NOMO-1 treated with DMSO at 0.1 percent for 48 hours (cell line): ENCODE measurements at regions not wholly inside any gene's neighbourhood (a gene's known extent, or its start where the extent isn't known, plus 50 kb on each side); places are given as distances from the start of the nearest gene placed in this dataset.

Experiments used
- DNase-seq: peaks from one replicate; lab custom pipeline; 2025; ENCODE audit not compliant: unreplicated experiment; lab: John Stamatoyannopoulos, UW

DNA sequence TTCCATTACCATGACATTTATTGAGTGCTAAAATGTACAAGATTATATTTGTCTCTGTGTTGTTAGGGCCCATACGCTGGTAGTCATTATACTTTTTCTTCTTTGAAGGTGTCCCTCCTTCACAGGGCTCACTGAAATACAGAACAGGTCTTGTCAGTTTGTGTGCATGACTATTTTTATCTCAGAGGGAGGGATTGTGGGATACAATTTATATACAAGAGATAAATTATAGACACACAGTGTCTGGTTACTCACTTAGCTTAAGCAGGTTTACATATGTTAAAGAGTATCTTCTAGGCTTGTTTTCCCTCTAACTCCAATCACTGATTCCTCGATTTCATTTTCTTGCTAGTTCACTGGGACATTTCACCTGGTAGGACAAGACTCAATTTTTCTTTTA, 143.3 kb upstream of the GUCY1A1 start:
- DNase-seq = no peak

DNA sequence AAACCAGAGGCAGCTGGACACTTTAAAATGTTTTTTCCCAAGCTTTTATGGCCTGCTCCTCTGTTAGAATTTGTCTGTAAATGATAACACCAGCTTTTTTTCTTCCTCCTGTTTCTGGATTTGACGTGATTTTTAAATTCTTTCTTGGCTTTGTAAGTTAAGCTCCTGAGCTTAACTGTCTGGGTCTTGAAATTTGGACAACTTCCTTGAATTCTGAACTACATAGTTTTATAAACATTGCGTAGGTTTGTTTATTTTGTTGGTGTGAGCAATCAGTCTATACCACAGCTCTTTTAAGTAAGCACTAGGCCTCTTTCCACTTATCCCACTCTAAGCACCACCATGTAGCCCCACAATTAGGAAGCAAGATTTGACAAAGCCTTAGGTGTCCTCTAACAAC, 144.4 kb upstream of the GUCY1A1 start:
- DNase-seq = no peak

DNA sequence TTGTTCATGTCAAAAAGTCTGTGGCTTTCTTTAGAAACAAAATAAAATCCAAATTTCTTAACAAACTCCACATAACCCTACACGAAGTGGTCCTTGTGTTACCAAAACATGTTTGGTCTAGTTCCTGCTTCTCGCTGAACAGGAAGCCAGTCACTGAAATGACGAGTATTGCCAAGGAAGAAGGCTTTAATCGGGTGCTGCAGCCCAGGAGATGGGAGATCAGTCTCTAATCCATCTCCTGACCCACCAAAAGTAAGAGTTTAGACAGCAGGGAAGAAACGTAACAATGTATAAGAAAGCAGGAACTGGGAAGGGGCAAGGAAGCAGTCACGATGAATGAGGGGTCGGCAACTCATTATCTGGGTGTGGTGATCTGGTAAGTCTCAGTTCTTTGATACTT, 144.6 kb upstream of the MAP9 start:
- no peak for DNase-seq

DNA sequence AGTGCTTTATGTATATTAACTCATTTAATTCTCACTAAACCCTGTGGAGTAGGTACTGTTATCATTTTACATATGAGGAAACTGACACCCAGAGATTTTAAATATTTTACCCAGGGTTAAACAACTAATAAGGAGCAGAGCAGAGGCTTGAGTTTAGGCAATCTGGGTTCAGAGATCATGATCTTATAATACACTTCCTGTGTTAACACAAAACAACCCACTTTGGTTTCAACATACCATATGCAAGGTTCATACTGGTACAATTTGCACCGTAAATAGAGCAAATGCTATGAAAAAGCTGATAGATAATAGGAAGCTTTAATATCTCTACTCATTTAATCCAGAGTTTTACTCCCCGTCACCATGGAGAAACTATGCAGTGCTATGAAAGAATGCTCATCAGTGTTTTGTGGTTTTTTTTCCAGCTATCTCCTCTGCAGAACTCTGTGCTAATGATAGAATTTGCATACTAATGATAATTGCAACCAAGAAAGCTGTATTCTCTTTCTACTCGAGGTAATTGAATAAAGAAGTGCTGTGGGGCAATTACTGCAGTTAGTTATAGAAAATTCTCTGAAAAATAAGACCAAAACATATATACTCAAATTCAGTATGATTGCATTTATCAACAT, 138.8 kb upstream of the MAP9 start:
- DNase-seq = no peak

DNA sequence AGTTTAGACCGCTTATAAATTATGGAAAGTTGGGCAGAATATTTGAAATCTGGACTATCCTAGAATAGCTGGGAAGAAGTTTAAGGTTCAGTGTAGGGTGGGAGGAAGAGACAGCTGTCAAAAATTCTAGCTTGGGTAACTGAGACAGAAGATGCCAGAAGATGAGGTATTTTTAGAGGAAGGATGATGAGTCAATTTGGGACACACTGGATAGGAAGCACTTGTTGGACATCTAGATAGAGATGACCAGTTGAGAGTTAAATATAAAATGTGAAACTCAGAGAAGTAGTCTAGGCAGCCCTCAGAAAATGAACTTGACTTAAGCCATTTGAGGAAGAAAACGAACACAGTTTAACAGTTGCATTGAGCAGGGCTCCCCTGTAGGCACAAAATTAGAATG, 137.9 kb upstream of the MAP9 start:
- DNase-seq = no peak

DNA sequence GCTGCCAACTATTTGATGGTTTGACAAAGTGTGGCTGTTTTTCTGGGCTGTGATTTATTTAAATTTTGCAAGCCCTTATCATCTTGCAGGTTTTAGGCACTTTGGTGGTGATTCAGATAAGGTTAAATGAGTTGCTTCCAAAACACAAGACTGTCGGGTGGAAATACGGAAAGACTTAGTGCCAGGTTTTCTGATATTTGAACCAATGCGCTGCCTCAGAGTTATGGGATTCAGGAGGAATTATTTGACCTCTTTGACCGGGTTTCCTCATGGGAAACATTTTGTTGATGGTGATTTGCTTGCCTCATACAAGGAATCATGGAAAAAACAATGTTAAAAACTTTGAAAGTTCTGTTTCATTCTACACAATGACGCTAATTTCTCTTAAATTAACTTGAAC, 136.1 kb upstream of the MAP9 start:
- no peak for DNase-seq

DNA sequence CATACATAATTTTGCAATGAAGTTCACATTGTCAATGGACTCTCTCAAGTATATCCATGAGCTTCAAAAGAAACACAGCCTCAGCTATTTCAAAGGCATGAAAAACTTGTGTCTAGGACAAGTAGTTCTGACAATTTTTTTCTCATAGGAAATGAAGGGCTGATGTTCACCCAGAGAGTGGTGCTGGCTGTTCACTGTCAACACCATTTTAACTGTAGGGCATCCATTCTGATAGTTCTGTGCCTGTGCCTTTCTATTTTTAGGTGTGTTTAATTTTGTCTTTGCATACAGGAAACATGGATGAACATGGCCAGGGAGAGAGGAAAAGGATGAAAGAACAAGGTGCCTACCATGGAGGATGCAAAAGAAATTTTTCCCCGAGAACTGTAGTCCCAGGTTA, 135.3 kb upstream of the MAP9 start:
- DNase-seq = no peak

DNA sequence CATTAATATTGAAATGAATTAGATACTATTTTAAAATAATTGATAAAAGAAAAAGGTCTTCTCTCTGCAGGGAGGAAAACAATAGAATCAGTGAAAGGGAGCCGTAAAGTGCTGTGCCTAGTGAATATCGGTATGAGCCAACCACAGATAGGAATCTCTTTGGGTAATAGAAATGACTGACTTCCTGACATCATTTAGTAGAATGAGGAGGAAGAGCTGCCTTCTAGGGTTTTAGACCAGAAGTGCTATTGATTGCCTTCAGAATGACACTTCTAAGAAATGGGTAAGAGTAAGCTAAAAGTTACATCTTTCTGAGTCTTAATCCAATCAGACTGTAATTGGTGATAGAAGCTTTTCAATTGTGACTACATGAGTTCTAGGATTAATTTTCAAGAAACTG, 134.0 kb upstream of the MAP9 start:
- DNase-seq = no peak

DNA sequence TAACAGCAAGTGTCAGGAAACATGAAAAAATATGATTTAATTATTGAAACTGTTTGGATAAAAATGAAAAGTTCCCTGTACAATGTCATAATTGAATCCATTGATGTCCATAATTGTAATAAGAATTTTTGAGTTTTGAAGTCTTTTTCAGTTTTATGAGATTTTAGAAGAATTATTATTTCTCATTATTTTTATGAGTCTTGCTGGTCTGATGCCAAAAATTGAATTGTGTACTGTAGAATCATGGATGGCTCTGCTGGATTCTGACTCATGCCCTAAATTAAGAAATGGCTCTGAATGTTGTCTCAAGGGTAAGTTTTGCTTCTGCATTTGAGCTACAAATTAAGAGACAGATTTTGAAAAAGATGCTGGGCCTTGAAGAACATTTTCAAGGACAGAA, 132.8 kb upstream of the MAP9 start:
- DNase-seq = no peak

DNA sequence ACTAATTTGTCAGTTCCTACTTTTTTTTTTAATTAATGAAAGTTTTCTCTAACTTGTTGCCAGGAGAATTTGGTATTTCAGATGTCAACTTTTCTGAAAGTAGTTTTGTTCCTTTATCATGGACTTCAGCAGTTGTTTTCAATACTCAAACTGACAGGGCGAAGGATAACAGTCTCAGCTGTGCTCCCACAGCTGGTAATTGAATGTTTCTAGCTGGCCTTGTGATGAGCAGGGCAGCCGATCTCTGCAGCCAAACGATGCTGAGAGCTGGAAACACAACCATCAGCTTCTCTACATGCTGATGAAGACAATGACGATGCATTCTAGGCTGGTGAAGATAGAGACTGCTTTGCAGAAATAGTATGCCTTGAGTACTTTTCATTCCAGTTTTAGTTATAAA, 130.0 kb upstream of the MAP9 start:
- no peak for DNase-seq

DNA sequence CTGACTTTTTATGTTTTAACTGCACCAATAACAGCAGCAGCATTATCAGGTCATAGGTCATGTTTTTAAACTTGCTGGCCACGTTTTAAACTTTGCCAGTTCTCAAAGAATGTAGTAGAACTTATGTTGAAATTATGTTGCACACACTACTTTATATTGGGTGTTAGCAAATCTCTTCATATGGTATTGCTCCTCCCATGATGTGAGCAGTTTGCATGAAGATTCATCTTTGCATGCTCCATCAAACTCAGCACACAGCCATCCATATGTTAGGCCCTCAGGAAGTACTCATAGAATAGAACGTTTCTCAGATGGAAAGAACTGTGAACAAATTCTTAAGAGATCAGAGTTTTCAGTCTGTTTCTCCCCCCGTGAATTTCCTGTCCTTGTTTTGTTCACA, 128.6 kb upstream of the MAP9 start:
- DNase-seq = no peak

DNA sequence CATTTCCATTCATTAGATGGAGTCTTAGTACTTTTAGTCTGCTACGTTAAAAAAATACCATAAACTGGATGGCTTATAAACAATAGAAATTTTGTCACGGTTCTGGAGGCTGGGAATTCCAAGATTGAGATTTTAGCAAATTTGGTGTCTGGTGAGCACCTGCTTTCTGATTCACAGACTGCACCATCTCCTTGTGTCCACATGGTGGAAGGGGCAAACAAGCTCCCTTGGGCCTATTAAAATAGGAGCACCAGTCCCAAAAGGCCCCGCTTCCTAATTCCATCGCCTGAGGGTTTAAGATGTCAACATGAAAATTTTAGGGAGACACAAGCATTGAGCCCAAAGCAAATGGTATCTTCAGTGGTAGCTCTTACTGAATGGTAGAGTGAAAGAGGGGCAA, 120.5 kb upstream of the MAP9 start:
- no peak for DNase-seq

DNA sequence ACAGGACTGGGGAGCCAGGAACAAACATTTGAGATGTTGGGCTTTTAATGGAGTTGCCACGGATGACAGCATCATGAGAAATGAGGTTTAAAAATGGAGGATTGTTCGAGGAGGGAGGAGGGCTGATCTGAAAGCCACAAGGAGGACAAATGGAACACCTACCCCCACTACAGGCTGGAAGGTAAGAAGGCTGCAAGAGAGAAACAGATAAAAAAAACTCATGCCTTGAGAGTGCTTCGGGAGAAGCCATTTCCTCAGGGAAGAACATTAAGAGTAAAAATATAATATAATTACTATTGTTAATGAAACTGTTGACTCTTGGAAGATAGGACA, 119.5 kb upstream of the MAP9 start:
- DNase-seq = no peak

DNA sequence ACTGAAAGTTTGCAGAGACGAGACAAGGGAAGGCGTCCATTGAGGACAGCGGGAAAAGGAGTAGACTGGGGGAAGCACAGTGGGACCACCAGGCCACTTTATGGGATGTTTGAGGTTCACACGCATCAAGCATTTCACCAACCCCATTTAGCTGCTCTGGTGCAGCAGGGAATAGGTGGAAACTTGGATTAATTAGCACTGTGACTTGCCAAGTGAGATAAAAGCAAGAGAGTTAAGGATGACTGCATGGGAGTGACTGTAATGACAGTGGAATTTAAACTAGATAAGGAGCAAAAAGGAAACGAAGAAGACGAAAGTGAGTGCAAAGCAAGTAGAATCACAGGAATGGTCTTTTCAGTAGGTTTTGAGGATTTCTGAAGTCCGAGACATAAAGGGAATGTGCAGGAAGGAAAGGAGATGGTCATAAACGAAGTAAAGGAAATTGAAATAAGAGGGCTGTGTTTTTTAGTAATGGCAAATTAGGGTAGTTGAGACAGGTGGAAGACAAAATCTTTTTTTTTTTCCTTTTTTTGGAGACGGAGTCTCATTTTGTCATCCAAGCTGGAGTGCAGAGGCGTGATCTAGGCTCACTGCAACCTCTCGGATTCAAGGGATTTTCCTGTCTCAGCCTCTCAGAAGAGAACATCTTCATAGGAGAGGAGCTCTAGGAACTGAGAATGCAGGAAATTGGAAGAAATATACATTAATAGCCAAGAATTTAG, 119.0 kb upstream of the MAP9 start:
- DNase-seq = no peak

DNA sequence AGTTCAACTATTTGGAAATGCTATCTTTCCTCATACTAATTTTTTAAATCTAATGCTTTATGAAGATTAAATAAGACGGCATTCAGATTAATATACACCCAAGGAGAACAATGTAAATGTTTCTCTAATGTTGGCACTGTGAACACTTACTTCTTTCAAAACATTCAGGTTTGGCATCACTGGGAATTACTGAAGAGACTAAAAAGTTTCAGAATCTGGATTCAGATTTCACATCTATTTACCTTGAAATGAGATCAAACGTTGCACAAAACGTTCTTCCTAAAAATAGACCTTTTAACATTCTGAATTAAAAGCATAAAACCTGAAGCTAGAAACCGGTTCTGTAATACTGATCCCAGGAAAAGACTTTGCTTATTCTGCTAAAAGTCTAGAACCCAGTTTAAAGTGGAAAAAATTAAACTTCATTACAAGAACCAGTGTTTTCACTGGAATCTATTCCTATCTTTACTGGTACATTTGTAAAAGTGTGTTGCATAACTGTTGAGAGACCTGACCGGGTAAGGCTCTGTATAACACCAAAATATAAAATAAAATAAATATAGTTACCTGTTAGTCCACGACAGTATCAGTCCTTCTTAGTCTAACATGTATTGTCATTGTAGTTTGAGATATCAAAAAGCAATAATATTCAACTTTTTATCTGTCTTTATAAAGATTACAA, 117.4 kb upstream of the MAP9 start:
- no peak for DNase-seq

DNA sequence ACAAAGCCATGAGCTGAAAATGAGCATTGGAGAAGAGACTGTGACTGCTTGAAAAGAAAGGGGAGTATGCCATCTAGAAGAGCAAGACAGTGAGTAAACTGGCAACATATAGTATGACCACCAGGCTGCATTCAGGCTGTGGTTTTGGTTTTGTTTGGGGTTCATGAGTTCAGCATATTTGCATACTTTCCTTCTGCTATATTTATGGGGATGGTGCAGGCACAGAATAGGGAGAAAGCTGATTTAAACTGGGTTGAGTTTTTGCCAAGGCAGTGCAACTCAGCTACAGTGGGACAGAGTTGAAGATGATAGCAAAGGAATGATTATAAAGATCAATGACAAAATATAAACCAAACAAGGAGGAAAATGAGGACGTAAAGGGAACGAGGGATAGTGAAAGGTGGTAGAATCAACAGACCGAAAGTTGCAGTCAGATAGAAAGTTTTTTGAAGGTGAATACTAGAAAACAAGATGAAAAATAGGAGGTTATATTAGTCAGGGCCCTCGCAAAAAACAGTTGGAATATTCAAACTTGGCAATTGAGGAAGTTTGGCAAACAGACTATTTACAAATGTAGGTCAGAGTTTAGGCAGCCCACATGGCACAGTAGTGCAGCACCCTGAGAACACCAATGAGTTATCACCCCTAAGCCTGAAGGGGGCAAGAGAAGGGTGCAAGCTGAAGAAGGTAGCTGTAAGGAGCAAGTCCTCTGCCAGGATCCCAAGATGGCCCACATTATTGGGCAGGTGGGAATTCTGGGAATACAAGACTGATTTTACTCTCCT, 114.8 kb upstream of the MAP9 start:
- DNase-seq = no peak

DNA sequence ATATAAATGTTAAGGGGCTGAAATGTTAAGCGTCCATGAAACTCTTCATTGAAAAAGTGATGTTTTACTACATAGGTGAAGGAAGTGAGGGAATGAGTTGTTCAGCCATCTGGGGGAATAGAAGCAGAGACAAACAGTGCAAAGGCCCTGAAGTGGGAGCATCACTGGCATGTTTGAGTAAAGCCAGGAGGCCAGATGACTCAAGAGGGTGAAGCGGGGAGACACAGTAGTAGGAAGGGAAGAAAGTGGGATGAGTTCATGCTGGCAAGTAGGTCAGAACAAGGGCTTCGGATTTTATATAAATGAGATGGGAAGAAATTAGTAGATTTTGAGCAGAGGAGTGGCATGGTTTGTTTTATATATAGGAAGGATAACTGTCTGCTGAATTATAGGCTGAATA, 112.5 kb upstream of the MAP9 start:
- no peak for DNase-seq

DNA sequence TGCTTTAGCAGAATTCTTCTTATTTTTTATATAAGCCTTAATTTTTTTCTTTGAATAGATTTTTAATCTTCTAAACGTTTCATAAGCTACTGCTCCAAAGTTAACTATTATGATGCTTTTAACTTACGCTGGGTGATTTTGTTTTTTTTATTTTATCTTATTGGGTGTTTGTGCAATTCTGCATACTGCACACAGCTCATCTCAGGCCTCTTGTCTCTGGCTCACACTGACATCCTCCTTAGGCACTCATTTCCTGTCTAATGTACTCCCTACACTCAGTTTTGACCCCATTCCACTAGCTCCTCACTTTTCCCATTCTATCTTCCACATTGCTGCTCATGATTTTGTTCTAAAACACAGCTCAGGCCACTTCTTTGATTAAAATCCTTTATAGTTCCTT, 111.9 kb upstream of the MAP9 start:
- no peak for DNase-seq

DNA sequence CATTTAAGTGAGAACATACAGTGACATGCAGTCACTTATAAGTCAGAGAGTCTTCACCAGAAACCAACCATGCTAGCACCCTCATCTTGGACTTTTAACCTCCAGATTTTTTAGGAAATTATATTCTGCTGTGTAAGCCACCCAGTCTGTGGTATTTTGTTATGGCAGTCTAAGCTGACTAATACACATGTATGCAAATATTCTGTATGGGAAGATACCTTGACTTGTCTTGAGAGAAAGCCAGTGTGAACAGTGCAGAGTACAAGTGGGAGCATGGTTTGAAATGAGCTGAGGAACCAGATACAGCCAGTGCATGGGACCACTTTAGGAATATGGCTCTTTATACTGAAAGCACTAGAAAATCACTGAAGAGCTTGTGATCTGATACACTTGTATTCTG, 110.4 kb upstream of the MAP9 start:
- no peak for DNase-seq

DNA sequence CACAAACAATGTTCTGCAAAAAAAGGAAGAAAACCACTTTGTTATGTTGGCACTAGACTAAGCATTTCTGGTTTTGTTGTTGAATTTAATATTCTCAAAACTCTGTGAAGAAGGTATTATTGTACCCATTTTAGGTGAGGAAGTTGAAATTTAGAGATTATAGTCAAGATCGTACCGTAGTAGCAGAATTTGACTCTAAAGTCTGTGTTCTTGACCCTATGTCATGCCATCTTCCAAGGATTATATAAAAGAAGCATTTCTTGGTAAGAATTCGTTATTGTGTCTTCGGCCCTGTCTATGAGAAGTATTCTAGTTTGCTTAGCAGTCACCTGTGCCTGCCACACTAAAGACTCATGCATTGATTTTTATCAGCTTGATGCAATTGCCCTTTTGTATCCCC, 104.4 kb upstream of the MAP9 start:
- no peak for DNase-seq

DNA sequence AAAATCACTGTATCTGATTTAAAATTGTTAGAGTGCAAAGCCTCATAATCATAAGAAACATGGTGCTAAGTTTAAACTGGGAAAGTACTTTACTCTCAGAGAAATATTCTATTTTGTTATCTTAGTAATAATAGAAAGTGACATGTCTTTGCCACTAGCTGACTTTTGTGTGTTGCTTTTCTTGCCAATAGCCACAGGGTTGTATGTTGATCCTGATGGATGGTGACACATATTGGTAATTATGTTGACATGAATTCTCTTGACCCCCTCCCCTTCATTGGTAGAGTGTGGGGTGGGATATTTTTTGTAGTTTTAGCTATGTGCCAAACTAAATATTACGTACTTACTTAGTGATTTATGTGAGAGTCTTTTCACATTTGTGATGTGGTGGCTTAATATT, 103.1 kb upstream of the MAP9 start:
- DNase-seq = no peak

DNA sequence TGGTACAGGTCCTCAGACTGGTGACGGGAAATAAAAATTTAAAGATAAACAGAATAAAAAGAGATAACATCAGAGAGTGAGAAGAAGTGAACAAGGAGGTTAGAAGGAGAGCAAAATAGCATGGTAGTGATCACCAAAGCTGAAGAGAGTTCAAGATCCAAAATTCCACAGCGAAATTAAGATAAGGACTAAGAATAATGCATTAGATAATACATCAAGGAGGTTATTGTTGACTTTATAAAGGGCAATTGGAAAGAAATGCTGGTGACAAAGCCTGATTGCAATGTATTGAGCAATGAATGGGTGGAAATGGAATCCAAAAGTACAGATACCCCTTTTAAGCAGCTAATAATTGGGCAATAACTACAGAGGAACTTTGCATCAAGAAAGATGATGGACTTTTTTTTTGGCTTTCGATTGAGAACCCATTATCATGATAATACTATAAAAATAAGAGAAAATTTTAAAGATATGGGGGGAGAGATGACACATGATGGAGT, 101.6 kb upstream of the MAP9 start:
- DNase-seq = no peak
